GM23248 (cell line): ENCODE measurements at regions not wholly inside any gene's neighbourhood (a gene's known extent, or its start where the extent isn't known, plus 50 kb on each side); places are given as distances from the start of the nearest gene placed in this dataset.

Source experiments
- EZH2 ChIP-seq: fragments of 200-600 bp; sonication (generic); IDR thresholded peaks from 2 replicates; pipeline ENCODE4 v1.6.1; 2018; ENCODE audit warnings: antibody characterized with exemption, mild to moderate bottlenecking; ENCODE audit not compliant: insufficient read depth, poor library complexity, severe bottlenecking
- EZH2phosphoT487 ChIP-seq: fragments of 200-600 bp; sonication (generic); IDR thresholded peaks from 2 replicates; pipeline ENCODE4 v1.6.1; 2018; ENCODE audit warnings: antibody characterized with exemption, moderate library complexity, mild to moderate bottlenecking, low read depth; ENCODE audit not compliant: insufficient read depth

DNA sequence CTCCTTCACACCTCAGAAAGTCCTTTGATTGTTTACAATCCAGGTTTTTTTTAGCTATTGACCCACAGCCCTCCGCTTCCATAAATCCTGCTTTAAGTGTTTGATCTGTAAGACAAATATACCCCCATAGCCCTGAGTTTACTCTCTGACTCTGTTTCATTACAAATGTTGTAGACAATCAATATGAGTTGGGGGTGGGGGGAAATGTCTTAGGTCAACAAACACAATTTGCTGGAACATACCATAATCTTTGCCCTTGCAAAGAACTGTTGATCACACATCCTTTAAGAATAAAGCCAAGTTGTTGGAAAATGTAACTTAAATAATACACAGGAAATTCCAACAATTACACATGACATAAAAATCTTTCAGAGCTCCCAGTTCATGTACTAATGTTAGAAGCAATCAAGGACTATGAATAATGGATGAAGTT is 301.8 kb upstream of the SEMA6D start:
- TF ChIP-seq EZH2 (no peak), EZH2phosphoT487 (no peak)
